Liver (tissue), 7 donors: ENCODE measurements at regions not wholly inside any gene's neighbourhood (a gene's known extent, or its start where the extent isn't known, plus 50 kb on each side); places are given as distances from the start of the nearest gene placed in this dataset.

Source experiments
- DNase-seq: peaks from one replicate; pipeline ENCODE4 v3.0.0-alpha.2; 2017; ENCODE audit warnings: low spot score
- H3K27ac ChIP-seq, 2 donors: one replicate each; pipeline ENCODE4 v1.7.0; 2013; ENCODE audit warnings: inconsistent platforms in 2 of 2, low read length in 2 of 2, control low read depth in 1 of 2, low read depth in 1 of 2, mild to moderate bottlenecking in 1 of 2
- H3K27me3 ChIP-seq, 4 donors: one replicate each; pipeline versions ENCODE4 v1.6.1 to v1.7.0; 2013; ENCODE audit warnings: low read length in 3 of 4, inconsistent platforms in 1 of 4, mild to moderate bottlenecking in 1 of 4, moderate library complexity in 1 of 4; ENCODE audit not compliant: control insufficient read depth in 4 of 4, insufficient read depth in 4 of 4
- H3K36me3 ChIP-seq, 4 donors: one replicate each; pipeline versions ENCODE4 v1.6.1 to v1.7.0; 2013; ENCODE audit warnings: low read length in 3 of 4, mild to moderate bottlenecking in 3 of 4, low read depth in 1 of 4, moderate library complexity in 1 of 4; ENCODE audit not compliant: control insufficient read depth in 4 of 4, insufficient read depth in 3 of 4
- H3K4me1 ChIP-seq, 4 donors: one replicate each; pipeline versions ENCODE4 v1.6.1 to v1.7.0; 2013; ENCODE audit warnings: low read length in 3 of 4, mild to moderate bottlenecking in 3 of 4, moderate library complexity in 1 of 4; ENCODE audit not compliant: control insufficient read depth in 4 of 4, insufficient read depth in 4 of 4
- H3K4me3 ChIP-seq, 3 donors: one replicate each; pipeline versions ENCODE4 v1.6.1 to v1.7.0; 2013; ENCODE audit warnings: low read length in 3 of 3, control low read depth in 1 of 3, low read depth in 1 of 3, mild to moderate bottlenecking in 1 of 3
- H3K9ac ChIP-seq, 2 donors: one replicate each; pipeline ENCODE4 v1.7.0; 2013; ENCODE audit warnings: low read length in 2 of 2, mild to moderate bottlenecking in 2 of 2, moderate library complexity in 2 of 2, control low read depth in 1 of 2, low read depth in 1 of 2
- H3K9me3 ChIP-seq, 4 donors: one replicate each; pipeline versions ENCODE4 v1.6.1 to v1.7.0; 2013; ENCODE audit warnings: low read length in 3 of 4; ENCODE audit not compliant: control insufficient read depth in 4 of 4
- EGR1 ChIP-seq, 2 donors: IDR thresholded peaks; 2 replicates each; pipeline ENCODE4 v1.6.1; 2016 to 2018; ENCODE audit warnings: antibody characterized with exemption in 2 of 2, low read depth in 2 of 2
- FOXA1 ChIP-seq: IDR thresholded peaks from 2 replicates; pipeline ENCODE4 v1.6.1; 2016; ENCODE audit warnings: antibody characterized with exemption
- FOXA2 ChIP-seq: IDR thresholded peaks from 2 replicates; pipeline ENCODE4 v1.6.1; 2016; ENCODE audit warnings: antibody characterized with exemption
- GABPA ChIP-seq, 2 donors: IDR thresholded peaks in 1 of 2; conservative IDR thresholded peaks in 1 of 2; 2 replicates each; pipeline ENCODE4 v1.6.1; 2016; ENCODE audit warnings: antibody characterized with exemption in 2 of 2, mild to moderate bottlenecking in 1 of 2, moderate library complexity in 1 of 2
- HNF4A ChIP-seq, 2 donors: conservative IDR thresholded peaks; 2 replicates each; pipeline ENCODE4 v1.6.1; 2016; ENCODE audit warnings: antibody characterized with exemption in 2 of 2, mild to moderate bottlenecking in 2 of 2
- HNF4G ChIP-seq: IDR thresholded peaks from 2 replicates; pipeline ENCODE4 v1.6.1; 2016; ENCODE audit warnings: antibody characterized with exemption
- JUND ChIP-seq, 2 donors: IDR thresholded peaks; 2 replicates each; pipeline ENCODE4 v1.6.1; 2016; ENCODE audit warnings: antibody characterized with exemption in 2 of 2
- NR2F2 ChIP-seq: IDR thresholded peaks from 2 replicates; pipeline ENCODE4 v1.6.1; 2016; ENCODE audit warnings: antibody characterized with exemption
- RAD21 ChIP-seq, 2 donors: IDR thresholded peaks; 2 replicates each; pipeline ENCODE4 v1.6.1; 2016; ENCODE audit warnings: antibody characterized with exemption in 2 of 2, mild to moderate bottlenecking in 2 of 2
- RXRA ChIP-seq, 2 donors: IDR thresholded peaks; 2 replicates each; pipeline ENCODE4 v1.6.1; 2017 to 2018; ENCODE audit warnings: antibody characterized with exemption in 2 of 2, mild to moderate bottlenecking in 1 of 2
- SP1 ChIP-seq: IDR thresholded peaks from 2 replicates; pipeline ENCODE4 v1.6.1; 2018; ENCODE audit warnings: antibody characterized with exemption, mild to moderate bottlenecking
- TAF1 ChIP-seq: conservative IDR thresholded peaks from 2 replicates; pipeline ENCODE4 v1.6.1; 2016; ENCODE audit warnings: antibody characterized with exemption, mild to moderate bottlenecking
- YY1 ChIP-seq: IDR thresholded peaks from 2 replicates; pipeline ENCODE4 v1.6.1; 2016; ENCODE audit warnings: antibody characterized with exemption, mild to moderate bottlenecking
- WGBS: extraction: QIAGEN DNeasy Blood & Tissue Kit; methylation state at CpG from one replicate; pipeline ENCODE4 v1.1.7; 2013; 5-methylcytosine and 5-hydroxymethylcytosine counted together
- TF ChIP-seq, protein P1 (sequence below): IDR thresholded peaks from 2 replicates; pipeline ENCODE4 v1.6.1; 2016; ENCODE audit warnings: antibody characterized with exemption
- TF ChIP-seq, protein P2 (sequence below): IDR thresholded peaks from 2 replicates; pipeline ENCODE4 v1.6.1; 2016; ENCODE audit warnings: antibody characterized with exemption
- TF ChIP-seq, protein P3 (sequence below): IDR thresholded peaks from 2 replicates; pipeline ENCODE4 v1.6.1; 2016; ENCODE audit warnings: antibody characterized with exemption
- donor health status: healthy.
- donor health status: healthy.
- donor health status: healthy.
- donor health status: healthy.

DNA sequence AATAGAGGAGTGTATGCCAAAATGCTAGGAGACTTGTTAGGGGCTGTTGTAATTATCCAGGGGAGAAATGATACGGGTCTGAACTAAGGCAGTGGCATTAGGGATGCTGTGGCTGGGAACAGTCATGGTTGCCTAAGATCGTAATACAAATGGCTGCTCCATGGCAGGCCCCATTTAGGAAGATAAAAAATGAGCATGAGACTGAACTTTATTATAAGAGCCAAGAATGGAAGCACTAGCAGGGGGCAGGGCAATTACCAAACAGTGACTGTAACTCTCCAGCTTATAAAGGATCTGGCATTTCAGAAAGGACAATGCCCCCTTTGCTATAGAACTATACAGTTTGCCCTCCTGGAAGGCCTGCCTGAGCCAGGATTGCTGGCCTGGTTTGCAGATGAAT, 503.3 kb upstream of the CDH5 start (continued):
- TF ChIP-seq, protein P1, sequence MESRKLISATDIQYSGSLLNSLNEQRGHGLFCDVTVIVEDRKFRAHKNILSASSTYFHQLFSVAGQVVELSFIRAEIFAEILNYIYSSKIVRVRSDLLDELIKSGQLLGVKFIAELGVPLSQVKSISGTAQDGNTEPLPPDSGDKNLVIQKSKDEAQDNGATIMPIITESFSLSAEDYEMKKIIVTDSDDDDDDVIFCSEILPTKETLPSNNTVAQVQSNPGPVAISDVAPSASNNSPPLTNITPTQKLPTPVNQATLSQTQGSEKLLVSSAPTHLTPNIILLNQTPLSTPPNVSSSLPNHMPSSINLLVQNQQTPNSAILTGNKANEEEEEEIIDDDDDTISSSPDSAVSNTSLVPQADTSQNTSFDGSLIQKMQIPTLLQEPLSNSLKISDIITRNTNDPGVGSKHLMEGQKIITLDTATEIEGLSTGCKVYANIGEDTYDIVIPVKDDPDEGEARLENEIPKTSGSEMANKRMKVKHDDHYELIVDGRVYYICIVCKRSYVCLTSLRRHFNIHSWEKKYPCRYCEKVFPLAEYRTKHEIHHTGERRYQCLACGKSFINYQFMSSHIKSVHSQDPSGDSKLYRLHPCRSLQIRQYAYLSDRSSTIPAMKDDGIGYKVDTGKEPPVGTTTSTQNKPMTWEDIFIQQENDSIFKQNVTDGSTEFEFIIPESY, result no peak
- TF ChIP-seq, protein P2, sequence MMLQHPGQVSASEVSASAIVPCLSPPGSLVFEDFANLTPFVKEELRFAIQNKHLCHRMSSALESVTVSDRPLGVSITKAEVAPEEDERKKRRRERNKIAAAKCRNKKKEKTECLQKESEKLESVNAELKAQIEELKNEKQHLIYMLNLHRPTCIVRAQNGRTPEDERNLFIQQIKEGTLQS, result no peak
- no peak for TF ChIP-seq EGR1 (IDR thresholded peaks at IDR 0.05; ENCODE audit: low read depth in 2 of 2)
- TF ChIP-seq, protein P3, sequence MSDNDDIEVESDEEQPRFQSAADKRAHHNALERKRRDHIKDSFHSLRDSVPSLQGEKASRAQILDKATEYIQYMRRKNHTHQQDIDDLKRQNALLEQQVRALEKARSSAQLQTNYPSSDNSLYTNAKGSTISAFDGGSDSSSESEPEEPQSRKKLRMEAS, result no peak
- no peak for TF ChIP-seq HNF4A (conservative IDR thresholded peaks at IDR 0.05)

DNA sequence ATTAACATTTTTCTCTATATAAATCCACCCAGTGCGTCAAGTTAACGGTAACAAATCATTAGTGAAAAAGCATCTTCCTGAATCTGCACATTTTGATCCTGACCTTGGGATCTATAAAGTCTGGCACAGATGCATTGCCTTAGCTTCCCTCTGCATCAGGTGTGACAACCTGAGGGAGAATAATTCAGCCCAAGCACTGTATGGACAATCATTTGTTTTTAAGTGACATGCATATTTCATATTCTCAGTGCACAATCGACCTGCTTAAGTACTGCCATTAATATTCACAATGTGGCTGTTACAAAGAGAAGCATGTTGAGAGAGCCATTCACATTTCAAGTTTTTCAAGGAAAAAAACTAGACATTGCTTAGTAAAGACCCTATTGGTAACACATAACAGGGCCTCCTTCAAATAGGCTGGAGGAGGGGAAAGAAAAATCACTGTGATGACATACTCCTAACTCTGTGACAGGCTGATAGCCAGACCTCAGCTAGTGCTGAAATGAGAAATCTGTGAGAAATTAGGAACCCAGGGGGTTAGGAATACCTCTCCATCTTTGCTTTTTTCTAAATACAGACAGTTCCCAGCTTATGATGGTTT, 505.3 kb upstream of the CDH5 start:
- 75% methylated on average over 3 of the region's 3 CpGs for WGBS
- Histone ChIP-seq H3K27me3 (no peaks in the 10 kb centered on the region), H3K9ac (no peak overlapping the region), H3K4me3 (no peak overlapping the region), H3K27ac (no peak overlapping the region), H3K9me3 (peaks cover 4 to 11% (median 9%) of the 10 kb centered on the region in 4 donors), H3K36me3 (no peaks in the 10 kb centered on the region), H3K4me1 (no peaks in the 10 kb centered on the region)
- no peak for TF ChIP-seq FOXA1
- no peak for TF ChIP-seq HNF4A (conservative IDR thresholded peaks at IDR 0.05)
- TF ChIP-seq, protein P2, result no peak
- no peak for TF ChIP-seq RAD21 (IDR thresholded peaks at IDR 0.05)
- TF ChIP-seq HNF4G, result no peak
- no peak for TF ChIP-seq TAF1
- TF ChIP-seq GABPA (IDR thresholded peaks at IDR 0.05 in 1 of 2, conservative IDR thresholded peaks at IDR 0.05 in 1 of 2), result no peak
- no peak for TF ChIP-seq EGR1 (IDR thresholded peaks at IDR 0.05; ENCODE audit: low read depth in 2 of 2)
- TF ChIP-seq JUND (IDR thresholded peaks at IDR 0.05), result no peak
- no peak for TF ChIP-seq SP1
- TF ChIP-seq RXRA (IDR thresholded peaks at IDR 0.05), result no peak
- TF ChIP-seq YY1, result no peak
- no peak for DNase-seq

DNA sequence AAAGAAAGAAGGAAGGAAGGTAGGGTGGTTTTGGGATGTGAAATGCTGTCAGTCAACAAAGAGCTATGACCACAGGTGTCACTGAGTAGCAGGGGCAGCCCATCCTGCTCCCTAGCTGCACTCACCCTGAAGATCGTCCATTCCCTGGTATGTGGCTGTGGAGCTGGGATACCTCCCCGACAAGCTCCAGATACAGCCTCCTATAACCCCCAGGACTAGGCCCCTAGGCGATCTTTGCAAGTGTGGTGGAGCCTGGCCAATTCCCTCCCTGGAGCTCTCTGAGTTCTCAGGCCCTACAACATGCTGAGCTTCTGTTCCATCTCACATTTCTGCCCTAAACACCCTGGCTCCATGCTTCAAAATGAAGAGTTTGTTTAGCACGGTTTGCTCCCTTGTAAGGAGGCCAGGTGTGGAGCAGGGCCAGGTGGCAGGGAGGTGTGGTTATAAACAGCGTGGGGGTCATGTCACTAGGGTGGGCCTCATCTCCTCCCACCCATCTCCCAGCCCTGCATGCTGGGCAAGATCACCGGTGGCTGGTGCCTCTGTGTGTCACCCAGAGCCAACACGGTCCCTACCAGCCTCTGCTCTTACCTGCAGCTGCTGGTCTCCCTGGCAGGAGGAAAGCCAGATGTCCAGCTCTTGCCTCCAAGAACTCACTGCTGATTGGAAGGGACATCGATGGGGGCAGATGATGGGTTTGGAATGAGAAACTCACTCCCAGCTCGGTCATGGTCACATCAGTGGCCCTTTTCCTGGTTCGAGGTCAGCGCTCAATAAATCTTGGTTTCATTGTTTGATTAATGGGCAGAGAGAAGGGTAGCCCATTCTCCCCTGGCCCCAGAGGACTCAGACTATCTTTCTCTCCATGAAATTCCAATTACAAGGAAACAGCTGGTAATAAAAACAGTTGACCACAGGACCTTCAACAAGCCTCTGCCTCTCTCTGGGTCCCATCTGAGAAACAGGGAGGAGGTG, 511.0 kb upstream of the CDH5 start:
- 83% methylated on average over 11 of the region's 11 CpGs for WGBS
- peaks cover 0 to 5% (median 3%) of the 10 kb centered on the region in 4 donors for H3K9me3 ChIP-seq
- H3K9ac ChIP-seq, result no peak overlapping the region
- no peak for TF ChIP-seq NR2F2
- TF ChIP-seq SP1, result no peak
- TF ChIP-seq FOXA1, result no peak
- TF ChIP-seq FOXA2, result no peak
- no peak for TF ChIP-seq GABPA (IDR thresholded peaks at IDR 0.05 in 1 of 2, conservative IDR thresholded peaks at IDR 0.05 in 1 of 2)
- no peak for TF ChIP-seq TAF1
- no peak for TF ChIP-seq RXRA (IDR thresholded peaks at IDR 0.05)
- TF ChIP-seq, protein P2, result no peak
- DNase-seq, result no peak
- no peaks in the 10 kb centered on the region for H3K27me3 ChIP-seq
- H3K36me3 ChIP-seq, result no peaks in the 10 kb centered on the region
- no peaks in the 10 kb centered on the region for H3K4me1 ChIP-seq
- H3K27ac ChIP-seq, result no peak overlapping the region
- H3K4me3 ChIP-seq, result no peak overlapping the region
